Loucy (cell line): ENCODE measurements at regions not wholly inside any gene's neighbourhood (a gene's known extent, or its start where the extent isn't known, plus 50 kb on each side); places are given as distances from the start of the nearest gene placed in this dataset.

Experiments used
- CTCF ChIP-seq: fragments of 200-600 bp; sonication (generic); conservative IDR thresholded peaks from 2 replicates; pipeline ENCODE4 v1.5.1; 2014; ENCODE audit warnings: mild to moderate bottlenecking, antibody characterized with exemption, low read length
- EZH2phosphoT487 ChIP-seq: fragments of 200-600 bp; IDR thresholded peaks from 2 replicates; pipeline ENCODE4 v1.6.1; 2018; ENCODE audit warnings: antibody characterized with exemption, mild to moderate bottlenecking, moderate library complexity, borderline replicate concordance

- no peak for TF ChIP-seq CTCF
- no peak for TF ChIP-seq EZH2phosphoT487
Measured at GRCh38 chr9:88604836-88605511, 70.0 kb downstream of the NXNL2 start.
